ENCODE measurements at regions not wholly inside any gene's neighbourhood (a gene's known extent, or its start where the extent isn't known, plus 50 kb on each side); places are given as distances from the start of the nearest gene placed in this dataset.

DNA sequence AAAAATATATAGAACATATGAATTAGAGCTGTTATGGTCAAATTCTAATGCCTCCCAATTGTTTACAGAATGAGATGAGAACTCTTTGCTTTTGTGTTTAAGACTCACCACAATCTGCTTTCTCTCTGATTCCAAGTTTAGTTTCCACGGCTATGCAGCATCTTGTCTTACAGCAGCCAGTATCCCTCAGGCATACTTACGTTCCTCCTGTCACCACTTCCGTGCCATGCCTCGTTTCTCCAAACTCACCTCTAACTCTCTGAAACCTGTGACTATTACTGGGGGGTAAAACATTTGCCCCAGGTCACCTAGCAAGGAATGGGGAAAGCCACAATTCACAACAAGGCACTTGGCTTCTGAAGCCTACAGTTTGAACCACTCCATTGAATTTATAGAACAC, 192.8 kb upstream of the NRIP1 start:
- H3K36me3 ChIP-seq = no peaks in the 10 kb centered on the region

DNA sequence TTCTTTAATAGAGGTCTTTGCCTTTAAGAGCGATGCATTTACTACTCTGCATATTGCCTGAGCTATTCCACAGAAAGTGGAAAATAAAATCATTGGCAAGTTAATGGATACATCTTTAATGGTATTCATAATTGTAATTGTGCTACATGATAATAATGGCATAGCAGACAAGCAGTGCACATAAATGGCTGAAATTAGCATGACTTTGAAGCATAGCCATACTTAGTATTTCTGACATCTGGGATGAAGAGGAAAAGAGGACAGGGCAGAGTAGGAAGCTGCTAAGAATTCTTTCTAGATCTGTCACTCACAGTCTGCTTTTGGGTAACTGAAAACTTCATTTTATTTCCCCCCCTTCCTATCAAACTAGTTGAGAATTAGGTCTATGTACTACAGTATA, 195.0 kb upstream of the NRIP1 start:
- no peaks in the 10 kb centered on the region for H3K9me3 ChIP-seq
- H3K27ac ChIP-seq = no peak overlapping the region
- H3K4me1 ChIP-seq = peaks cover 6% of the 10 kb centered on the region
- intact Hi-C loops (cut with DNase I) = no loop called here
- no peak overlapping the region for H3K4me3 ChIP-seq
- no peak for DNase-seq (ENCODE audit: extremely low spot score in 2 of 2)
- TF ChIP-seq POLR2A (IDR thresholded peaks at IDR 0.05) = no peak
- TF ChIP-seq, protein P1, sequence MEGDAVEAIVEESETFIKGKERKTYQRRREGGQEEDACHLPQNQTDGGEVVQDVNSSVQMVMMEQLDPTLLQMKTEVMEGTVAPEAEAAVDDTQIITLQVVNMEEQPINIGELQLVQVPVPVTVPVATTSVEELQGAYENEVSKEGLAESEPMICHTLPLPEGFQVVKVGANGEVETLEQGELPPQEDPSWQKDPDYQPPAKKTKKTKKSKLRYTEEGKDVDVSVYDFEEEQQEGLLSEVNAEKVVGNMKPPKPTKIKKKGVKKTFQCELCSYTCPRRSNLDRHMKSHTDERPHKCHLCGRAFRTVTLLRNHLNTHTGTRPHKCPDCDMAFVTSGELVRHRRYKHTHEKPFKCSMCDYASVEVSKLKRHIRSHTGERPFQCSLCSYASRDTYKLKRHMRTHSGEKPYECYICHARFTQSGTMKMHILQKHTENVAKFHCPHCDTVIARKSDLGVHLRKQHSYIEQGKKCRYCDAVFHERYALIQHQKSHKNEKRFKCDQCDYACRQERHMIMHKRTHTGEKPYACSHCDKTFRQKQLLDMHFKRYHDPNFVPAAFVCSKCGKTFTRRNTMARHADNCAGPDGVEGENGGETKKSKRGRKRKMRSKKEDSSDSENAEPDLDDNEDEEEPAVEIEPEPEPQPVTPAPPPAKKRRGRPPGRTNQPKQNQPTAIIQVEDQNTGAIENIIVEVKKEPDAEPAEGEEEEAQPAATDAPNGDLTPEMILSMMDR (IDR thresholded peaks at IDR 0.05) = no peak
- no peak for TF ChIP-seq POLR2AphosphoS5 (IDR thresholded peaks at IDR 0.05; ENCODE audit: insufficient read depth in 1 of 2, low read depth in 1 of 2)
- no peaks in the 10 kb centered on the region for H3K36me3 ChIP-seq
- H3K27me3 ChIP-seq = no peaks in the 10 kb centered on the region

More for the DNA sequence above, 192.8 kb upstream of the NRIP1 start:
- TF ChIP-seq, protein P1 (IDR thresholded peaks at IDR 0.05) = no peak
- no peak for TF ChIP-seq POLR2AphosphoS5 (IDR thresholded peaks at IDR 0.05; ENCODE audit: insufficient read depth in 1 of 2, low read depth in 1 of 2)
- TF ChIP-seq POLR2A (IDR thresholded peaks at IDR 0.05) = no peak
- intact Hi-C loops (cut with DNase I) = no loop called here
- DNase-seq (ENCODE audit: extremely low spot score in 2 of 2) = no peak
- no peak overlapping the region for H3K4me3 ChIP-seq
- no peaks in the 10 kb centered on the region for H3K4me1 ChIP-seq
- H3K27ac ChIP-seq = no peak overlapping the region
- no peaks in the 10 kb centered on the region for H3K9me3 ChIP-seq
- H3K27me3 ChIP-seq = no peaks in the 10 kb centered on the region

DNA sequence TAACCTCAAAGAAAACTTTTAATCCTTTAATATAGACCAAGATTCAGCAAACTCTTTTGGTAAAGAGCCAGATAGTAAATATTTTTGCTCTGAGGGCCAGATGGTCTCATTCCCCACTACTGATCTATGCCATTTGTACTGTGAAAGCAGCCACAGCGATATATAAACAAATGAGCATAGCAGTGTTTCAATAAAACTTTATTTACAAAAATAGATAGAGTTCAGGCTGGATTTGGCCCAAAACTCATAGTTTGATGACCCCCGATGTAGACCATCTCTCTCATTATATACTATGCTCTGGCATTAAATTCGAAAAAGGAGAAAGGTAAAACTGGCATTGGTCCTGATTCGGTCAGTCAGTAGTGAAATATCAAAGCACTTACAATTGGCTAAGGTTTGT, 195.8 kb upstream of the NRIP1 start:
- H3K4me3 ChIP-seq = no peak overlapping the region
- H3K9me3 ChIP-seq = no peaks in the 10 kb centered on the region
- no peaks in the 10 kb centered on the region for H3K27me3 ChIP-seq
- H3K27ac ChIP-seq = no peak overlapping the region
- intact Hi-C loops (cut with DNase I) = no loop called here
- peaks cover 6% of the 10 kb centered on the region for H3K4me1 ChIP-seq
- no peak for DNase-seq (ENCODE audit: extremely low spot score in 2 of 2)
- no peaks in the 10 kb centered on the region for H3K36me3 ChIP-seq
- no peak for TF ChIP-seq POLR2AphosphoS5 (IDR thresholded peaks at IDR 0.05; ENCODE audit: insufficient read depth in 1 of 2, low read depth in 1 of 2)
- TF ChIP-seq POLR2A (IDR thresholded peaks at IDR 0.05) = no peak

DNA sequence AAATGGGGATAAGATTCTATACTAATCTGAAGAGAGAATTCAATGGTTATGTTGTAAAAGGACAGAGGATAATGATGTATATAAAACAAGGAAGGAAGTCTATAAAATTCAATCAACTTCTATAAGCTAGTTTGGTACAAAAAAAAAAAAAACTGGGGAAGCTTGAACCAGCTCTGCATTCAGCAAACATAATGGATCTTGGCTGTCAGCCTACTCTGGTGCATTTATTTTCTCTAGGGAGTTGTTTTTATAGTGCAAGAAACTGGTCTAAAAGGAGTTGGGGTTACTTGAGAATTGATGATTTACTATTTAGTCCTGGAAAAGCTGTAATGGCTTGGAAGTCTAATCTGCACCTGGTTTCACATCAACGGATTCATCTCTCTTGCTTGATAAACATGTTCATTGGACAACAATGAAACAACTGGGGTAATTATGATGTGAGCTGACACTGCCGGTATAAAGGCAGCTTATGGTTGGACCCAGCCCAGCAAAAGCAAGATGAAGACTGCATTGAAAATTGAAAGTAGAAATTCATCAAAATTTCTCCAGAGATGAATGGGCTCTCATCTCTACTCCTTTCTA, 199.4 kb upstream of the NRIP1 start:
- DNase-seq (ENCODE audit: extremely low spot score in 2 of 2) = no peak
- Histone ChIP-seq H3K4me3 (no peak overlapping the region), H3K36me3 (no peaks in the 10 kb centered on the region), H3K27ac (no peak overlapping the region), H3K4me1 (peaks cover 6% of the 10 kb centered on the region), H3K27me3 (no peaks in the 10 kb centered on the region), H3K9me3 (no peaks in the 10 kb centered on the region)
- intact Hi-C loops (cut with DNase I) = no loop called here
- no peak for TF ChIP-seq POLR2A (IDR thresholded peaks at IDR 0.05)
- TF ChIP-seq, protein P1 (IDR thresholded peaks at IDR 0.05) = no peak
- no peak for TF ChIP-seq POLR2AphosphoS5 (IDR thresholded peaks at IDR 0.05; ENCODE audit: insufficient read depth in 1 of 2, low read depth in 1 of 2)

DNA sequence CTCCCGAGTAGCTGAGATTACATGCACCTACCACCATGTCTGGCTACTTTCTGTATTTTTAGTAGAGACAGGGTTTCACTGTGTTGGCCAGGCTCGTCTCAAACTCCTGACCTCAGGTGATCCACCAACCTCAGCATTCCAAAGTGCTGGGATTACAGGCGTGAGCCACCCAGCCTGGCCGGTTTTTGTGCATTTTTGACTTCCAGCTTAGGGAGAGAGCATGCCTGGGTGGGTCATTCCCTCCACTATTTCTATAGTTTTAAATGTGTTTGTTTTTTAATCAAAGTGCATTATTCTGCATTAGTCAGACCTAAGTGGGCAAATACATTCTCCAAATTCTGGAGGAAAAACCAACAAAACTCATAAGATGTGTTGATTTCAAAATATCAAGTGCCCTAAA, 207.4 kb upstream of the NRIP1 start:
- H3K4me1 ChIP-seq = no peaks in the 10 kb centered on the region
- H3K27me3 ChIP-seq = no peaks in the 10 kb centered on the region
- no peak for DNase-seq (ENCODE audit: extremely low spot score in 2 of 2)
- H3K27ac ChIP-seq = no peak overlapping the region
- H3K4me3 ChIP-seq = no peak overlapping the region
- no peaks in the 10 kb centered on the region for H3K9me3 ChIP-seq
- TF ChIP-seq POLR2A (IDR thresholded peaks at IDR 0.05) = no peak
- TF ChIP-seq, protein P1 (IDR thresholded peaks at IDR 0.05) = no peak
- TF ChIP-seq POLR2AphosphoS5 (IDR thresholded peaks at IDR 0.05; ENCODE audit: insufficient read depth in 1 of 2, low read depth in 1 of 2) = no peak
- no peaks in the 10 kb centered on the region for H3K36me3 ChIP-seq
- intact Hi-C loops (cut with DNase I) = no loop called here

All from vagina (tissue), 2 donors.